ENCODE measurements at regions not wholly inside any gene's neighbourhood (a gene's known extent, or its start where the extent isn't known, plus 50 kb on each side); places are given as distances from the start of the nearest gene placed in this dataset.

- H3K9me3 ChIP-seq (ENCODE audit: control insufficient read depth in 2 of 2, low read length in 2 of 2): peaks cover 0 to 5% of the 10 kb centered on the region in 2 donors
- no peak overlapping the region for H3K27ac ChIP-seq (ENCODE audit: low read length)
- H3K36me3 ChIP-seq (ENCODE audit: control insufficient read depth in 2 of 2, insufficient read depth in 2 of 2, low read length in 2 of 2): no peaks in the 10 kb centered on the region
- H3K9ac ChIP-seq (ENCODE audit: low read length in 2 of 2): no peak overlapping the region
- H3K27me3 ChIP-seq (ENCODE audit: control insufficient read depth in 1 of 2, insufficient read depth in 2 of 2, low read length in 2 of 2): no peaks in the 10 kb centered on the region
- H3K4me1 ChIP-seq (ENCODE audit: control insufficient read depth, insufficient read depth, low read length): no peaks in the 10 kb centered on the region
- H3K4me3 ChIP-seq (ENCODE audit: low read length in 2 of 2): no peak overlapping the region
These were observed 190.9 kb downstream of the NR2F2 start for GRCh38 chr15:96521386-96521785.

- peaks cover 0 to 5% of the 10 kb centered on the region in 2 donors for H3K9me3 ChIP-seq (ENCODE audit: control insufficient read depth in 2 of 2, low read length in 2 of 2)
- no peaks in the 10 kb centered on the region for H3K27me3 ChIP-seq (ENCODE audit: control insufficient read depth in 1 of 2, insufficient read depth in 2 of 2, low read length in 2 of 2)
- H3K4me3 ChIP-seq (ENCODE audit: low read length in 2 of 2): no peak overlapping the region
- no peak overlapping the region for H3K27ac ChIP-seq (ENCODE audit: low read length)
- H3K36me3 ChIP-seq (ENCODE audit: control insufficient read depth in 2 of 2, insufficient read depth in 2 of 2, low read length in 2 of 2): no peaks in the 10 kb centered on the region
- no peaks in the 10 kb centered on the region for H3K4me1 ChIP-seq (ENCODE audit: control insufficient read depth, insufficient read depth, low read length)
- H3K9ac ChIP-seq (ENCODE audit: low read length in 2 of 2): no peak overlapping the region
These were observed 194.3 kb downstream of the NR2F2 start for GRCh38 chr15:96524676-96525417.

GRCh38 chr15:96535148-96535547 is 204.6 kb downstream of the NR2F2 start:
- no peak overlapping the region for H3K27ac ChIP-seq (ENCODE audit: low read length)
- H3K4me3 ChIP-seq (ENCODE audit: low read length in 2 of 2): no peak overlapping the region
- H3K27me3 ChIP-seq (ENCODE audit: control insufficient read depth in 1 of 2, insufficient read depth in 2 of 2, low read length in 2 of 2): no peaks in the 10 kb centered on the region
- no peaks in the 10 kb centered on the region for H3K4me1 ChIP-seq (ENCODE audit: control insufficient read depth, insufficient read depth, low read length)
- H3K9ac ChIP-seq (ENCODE audit: low read length in 2 of 2): no peak overlapping the region
- H3K9me3 ChIP-seq (ENCODE audit: control insufficient read depth in 2 of 2, low read length in 2 of 2): no peaks in the 10 kb centered on the region
- no peaks in the 10 kb centered on the region for H3K36me3 ChIP-seq (ENCODE audit: control insufficient read depth in 2 of 2, insufficient read depth in 2 of 2, low read length in 2 of 2)

GRCh38 chr15:96538491-96538890 is 208.0 kb downstream of the NR2F2 start:
- Histone ChIP-seq H3K36me3 (ENCODE audit: control insufficient read depth in 2 of 2, insufficient read depth in 2 of 2, low read length in 2 of 2) (no peaks in the 10 kb centered on the region), H3K9ac (ENCODE audit: low read length in 2 of 2) (no peak overlapping the region), H3K27ac (ENCODE audit: low read length) (no peak overlapping the region), H3K9me3 (ENCODE audit: control insufficient read depth in 2 of 2, low read length in 2 of 2) (no peaks in the 10 kb centered on the region), H3K27me3 (ENCODE audit: control insufficient read depth in 1 of 2, insufficient read depth in 2 of 2, low read length in 2 of 2) (no peaks in the 10 kb centered on the region), H3K4me3 (ENCODE audit: low read length in 2 of 2) (no peak overlapping the region), H3K4me1 (ENCODE audit: control insufficient read depth, insufficient read depth, low read length) (no peaks in the 10 kb centered on the region)

- H3K36me3 ChIP-seq (ENCODE audit: control insufficient read depth in 2 of 2, insufficient read depth in 2 of 2, low read length in 2 of 2): no peaks in the 10 kb centered on the region
- no peak overlapping the region for H3K27ac ChIP-seq (ENCODE audit: low read length)
- H3K4me1 ChIP-seq (ENCODE audit: control insufficient read depth, insufficient read depth, low read length): no peaks in the 10 kb centered on the region
- no peaks in the 10 kb centered on the region for H3K27me3 ChIP-seq (ENCODE audit: control insufficient read depth in 1 of 2, insufficient read depth in 2 of 2, low read length in 2 of 2)
- H3K4me3 ChIP-seq (ENCODE audit: low read length in 2 of 2): no peak overlapping the region
- no peaks in the 10 kb centered on the region for H3K9me3 ChIP-seq (ENCODE audit: control insufficient read depth in 2 of 2, low read length in 2 of 2)
- H3K9ac ChIP-seq (ENCODE audit: low read length in 2 of 2): no peak overlapping the region
These were observed 209.8 kb downstream of the NR2F2 start for GRCh38 chr15:96540283-96540682.

GRCh38 chr15:96542130-96542770 is 211.8 kb downstream of the NR2F2 start:
- no peaks in the 10 kb centered on the region for H3K9me3 ChIP-seq (ENCODE audit: control insufficient read depth in 2 of 2, low read length in 2 of 2)
- no peaks in the 10 kb centered on the region for H3K27me3 ChIP-seq (ENCODE audit: control insufficient read depth in 1 of 2, insufficient read depth in 2 of 2, low read length in 2 of 2)
- no peaks in the 10 kb centered on the region for H3K4me1 ChIP-seq (ENCODE audit: control insufficient read depth, insufficient read depth, low read length)
- H3K36me3 ChIP-seq (ENCODE audit: control insufficient read depth in 2 of 2, insufficient read depth in 2 of 2, low read length in 2 of 2): no peaks in the 10 kb centered on the region
- no peak overlapping the region for H3K4me3 ChIP-seq (ENCODE audit: low read length in 2 of 2)
- no peak overlapping the region for H3K9ac ChIP-seq (ENCODE audit: low read length in 2 of 2)
- no peak overlapping the region for H3K27ac ChIP-seq (ENCODE audit: low read length)

GRCh38 chr15:96544162-96544756 is 213.8 kb downstream of the NR2F2 start:
- Histone ChIP-seq H3K9ac (ENCODE audit: low read length in 2 of 2) (no peak overlapping the region), H3K27me3 (ENCODE audit: control insufficient read depth in 1 of 2, insufficient read depth in 2 of 2, low read length in 2 of 2) (no peaks in the 10 kb centered on the region), H3K27ac (ENCODE audit: low read length) (no peak overlapping the region), H3K4me1 (ENCODE audit: control insufficient read depth, insufficient read depth, low read length) (no peaks in the 10 kb centered on the region), H3K36me3 (ENCODE audit: control insufficient read depth in 2 of 2, insufficient read depth in 2 of 2, low read length in 2 of 2) (no peaks in the 10 kb centered on the region), H3K9me3 (ENCODE audit: control insufficient read depth in 2 of 2, low read length in 2 of 2) (no peaks in the 10 kb centered on the region), H3K4me3 (ENCODE audit: low read length in 2 of 2) (no peak overlapping the region)

GRCh38 chr15:96549136-96549535 is 218.6 kb downstream of the NR2F2 start:
- Histone ChIP-seq H3K27me3 (ENCODE audit: control insufficient read depth in 1 of 2, insufficient read depth in 2 of 2, low read length in 2 of 2) (no peaks in the 10 kb centered on the region), H3K27ac (ENCODE audit: low read length) (no peak overlapping the region), H3K4me1 (ENCODE audit: control insufficient read depth, insufficient read depth, low read length) (no peaks in the 10 kb centered on the region), H3K9me3 (ENCODE audit: control insufficient read depth in 2 of 2, low read length in 2 of 2) (no peaks in the 10 kb centered on the region), H3K9ac (ENCODE audit: low read length in 2 of 2) (no peak overlapping the region), H3K4me3 (ENCODE audit: low read length in 2 of 2) (no peak overlapping the region), H3K36me3 (ENCODE audit: control insufficient read depth in 2 of 2, insufficient read depth in 2 of 2, low read length in 2 of 2) (no peaks in the 10 kb centered on the region)

- Histone ChIP-seq H3K27ac (ENCODE audit: low read length) (no peak overlapping the region), H3K27me3 (ENCODE audit: control insufficient read depth in 1 of 2, insufficient read depth in 2 of 2, low read length in 2 of 2) (peaks cover 0 to 2% of the 10 kb centered on the region in 2 donors), H3K9ac (ENCODE audit: low read length in 2 of 2) (no peak overlapping the region), H3K4me1 (ENCODE audit: control insufficient read depth, insufficient read depth, low read length) (no peaks in the 10 kb centered on the region), H3K36me3 (ENCODE audit: control insufficient read depth in 2 of 2, insufficient read depth in 2 of 2, low read length in 2 of 2) (no peaks in the 10 kb centered on the region), H3K9me3 (ENCODE audit: control insufficient read depth in 2 of 2, low read length in 2 of 2) (no peaks in the 10 kb centered on the region), H3K4me3 (ENCODE audit: low read length in 2 of 2) (no peak overlapping the region)
These were observed 220.7 kb downstream of the NR2F2 start for GRCh38 chr15:96551196-96551595.

GRCh38 chr15:96551722-96552121 is 221.2 kb downstream of the NR2F2 start:
- no peaks in the 10 kb centered on the region for H3K4me1 ChIP-seq (ENCODE audit: control insufficient read depth, insufficient read depth, low read length)
- H3K4me3 ChIP-seq (ENCODE audit: low read length in 2 of 2): no peak overlapping the region
- peaks cover 0 to 2% of the 10 kb centered on the region in 2 donors for H3K27me3 ChIP-seq (ENCODE audit: control insufficient read depth in 1 of 2, insufficient read depth in 2 of 2, low read length in 2 of 2)

GRCh38 chr15:96553006-96553405 is 222.5 kb downstream of the NR2F2 start:
- no peak overlapping the region for H3K9ac ChIP-seq (ENCODE audit: low read length in 2 of 2)
- peaks cover 0 to 2% of the 10 kb centered on the region in 2 donors for H3K27me3 ChIP-seq (ENCODE audit: control insufficient read depth in 1 of 2, insufficient read depth in 2 of 2, low read length in 2 of 2)
- no peak overlapping the region for H3K4me3 ChIP-seq (ENCODE audit: low read length in 2 of 2)
- no peaks in the 10 kb centered on the region for H3K9me3 ChIP-seq (ENCODE audit: control insufficient read depth in 2 of 2, low read length in 2 of 2)
- H3K4me1 ChIP-seq (ENCODE audit: control insufficient read depth, insufficient read depth, low read length): no peaks in the 10 kb centered on the region
- H3K36me3 ChIP-seq (ENCODE audit: control insufficient read depth in 2 of 2, insufficient read depth in 2 of 2, low read length in 2 of 2): no peaks in the 10 kb centered on the region
- H3K27ac ChIP-seq (ENCODE audit: low read length): no peak overlapping the region

More at GRCh38 chr15:96551722-96552121, 221.2 kb downstream of the NR2F2 start:
- no peaks in the 10 kb centered on the region for H3K36me3 ChIP-seq (ENCODE audit: control insufficient read depth in 2 of 2, insufficient read depth in 2 of 2, low read length in 2 of 2)
- no peak overlapping the region for H3K27ac ChIP-seq (ENCODE audit: low read length)
- H3K9me3 ChIP-seq (ENCODE audit: control insufficient read depth in 2 of 2, low read length in 2 of 2): no peaks in the 10 kb centered on the region
- no peak overlapping the region for H3K9ac ChIP-seq (ENCODE audit: low read length in 2 of 2)
